H1 (cell line): ENCODE measurements at regions not wholly inside any gene's neighbourhood (a gene's known extent, or its start where the extent isn't known, plus 50 kb on each side); places are given as distances from the start of the nearest gene placed in this dataset.

Source experiments
- CHD7 ChIP-seq: fragments of 300-600 bp; sonication (generic); IDR thresholded peaks from 2 replicates; pipeline ENCODE4 v1.7.1; 2012; ENCODE audit warnings: low read length, moderate library complexity, mild to moderate bottlenecking, inconsistent platforms; ENCODE audit not compliant: insufficient replicate concordance
- KDM1A ChIP-seq: fragments of 200-600, 300-600 bp; sonication (generic); IDR thresholded peaks from 2 replicates; pipeline ENCODE4 v1.7.1; 2016; ENCODE audit warnings: mild to moderate bottlenecking, low read length, borderline replicate concordance
- RXRA ChIP-seq: IDR thresholded peaks from 2 replicates; pipeline ENCODE4 v1.6.1; 2011; ENCODE audit warnings: low read depth, mild to moderate bottlenecking, low read length, moderate library complexity; ENCODE audit not compliant: insufficient read depth

- no peak for TF ChIP-seq CHD7
- TF ChIP-seq RXRA = no peak
- TF ChIP-seq KDM1A = no peak
Measured at GRCh38 chr7:13411636-13412035, 577.8 kb downstream of the ETV1 start (continued).
